Ovary (tissue), 3 donors: ENCODE measurements at regions not wholly inside any gene's neighbourhood (a gene's known extent, or its start where the extent isn't known, plus 50 kb on each side); places are given as distances from the start of the nearest gene placed in this dataset.
"Not testable (repeated sequence)": the region's sequence is repeated elsewhere in the genome, so short reads cannot be mapped to it uniquely, and the experiment has no call there.

Experiments used
- CTCF ChIP-seq, 3 donors: fragments of 450-650 bp in 2 of 3; fragments of 200-600 bp in 1 of 3; IDR thresholded peaks; one replicate each; pipeline versions ENCODE4 v1.5.1 to v1.8.0; 2016 to 2022; ENCODE audit warnings: antibody characterized with exemption in 3 of 3, mild to moderate bottlenecking in 1 of 3
- EP300 ChIP-seq: sonication (generic); formaldehyde crosslinking; IDR thresholded peaks from one replicate; pipeline ENCODE4 v1.6.1; 2017; ENCODE audit warnings: antibody characterized with exemption
- POLR2A ChIP-seq: fragments of 450-650 bp; IDR thresholded peaks from one replicate; pipeline ENCODE4 v1.6.1; 2017; ENCODE audit warnings: antibody characterized with exemption, mild to moderate bottlenecking, moderate library complexity
- donor health status: DM: no; HTN: no; CAD: no.

GRCh38 chr6:165127743-165128142 is 181.7 kb downstream of the C6orf118 start:
- TF ChIP-seq CTCF (IDR thresholded peaks at IDR 0.05); POLR2A; EP300: not testable (repeated sequence)
